Testis (tissue), 2 donors: ENCODE measurements at regions not wholly inside any gene's neighbourhood (a gene's known extent, or its start where the extent isn't known, plus 50 kb on each side); places are given as distances from the start of the nearest gene placed in this dataset.
"Not testable (repeated sequence)": the region's sequence is repeated elsewhere in the genome, so short reads cannot be mapped to it uniquely, and the experiment has no call there.

Experiments used
- POLR2A ChIP-seq: fragments of 450-650 bp; IDR thresholded peaks from one replicate; pipeline ENCODE4 v1.6.1; 2017; ENCODE audit warnings: antibody characterized with exemption, mild to moderate bottlenecking, moderate library complexity
- TF ChIP-seq, protein P1 (sequence below), 3 experiments: fragments of 450-650 bp in 2 of 3; fragments of 200-600 bp in 1 of 3; sonication (generic) in 1 of 3; IDR thresholded peaks; one replicate each; pipeline ENCODE4 v1.5.1; 2016 to 2019; ENCODE audit warnings: antibody characterized with exemption in 3 of 3, mild to moderate bottlenecking in 2 of 3, moderate library complexity in 1 of 3

DNA sequence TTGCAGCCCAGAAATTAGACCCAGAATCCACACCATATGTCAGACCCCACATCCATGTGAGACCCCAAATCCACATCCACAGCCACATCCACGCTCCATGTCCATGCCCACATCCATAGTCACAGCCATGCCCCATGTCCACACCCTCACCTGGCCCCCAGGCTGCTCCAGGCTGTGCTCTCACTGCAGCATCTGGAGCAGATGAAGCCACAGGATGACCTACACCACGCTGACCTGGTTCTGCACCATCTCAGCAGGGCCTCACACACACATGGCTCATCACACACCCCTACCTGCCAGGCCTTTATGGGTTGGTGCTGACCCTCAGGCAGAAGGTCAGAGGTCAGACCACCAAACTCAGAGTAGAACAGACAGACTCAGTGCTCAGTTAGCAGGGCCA is 660.0 kb upstream of the DEFB115 start:
- TF ChIP-seq, protein P1, sequence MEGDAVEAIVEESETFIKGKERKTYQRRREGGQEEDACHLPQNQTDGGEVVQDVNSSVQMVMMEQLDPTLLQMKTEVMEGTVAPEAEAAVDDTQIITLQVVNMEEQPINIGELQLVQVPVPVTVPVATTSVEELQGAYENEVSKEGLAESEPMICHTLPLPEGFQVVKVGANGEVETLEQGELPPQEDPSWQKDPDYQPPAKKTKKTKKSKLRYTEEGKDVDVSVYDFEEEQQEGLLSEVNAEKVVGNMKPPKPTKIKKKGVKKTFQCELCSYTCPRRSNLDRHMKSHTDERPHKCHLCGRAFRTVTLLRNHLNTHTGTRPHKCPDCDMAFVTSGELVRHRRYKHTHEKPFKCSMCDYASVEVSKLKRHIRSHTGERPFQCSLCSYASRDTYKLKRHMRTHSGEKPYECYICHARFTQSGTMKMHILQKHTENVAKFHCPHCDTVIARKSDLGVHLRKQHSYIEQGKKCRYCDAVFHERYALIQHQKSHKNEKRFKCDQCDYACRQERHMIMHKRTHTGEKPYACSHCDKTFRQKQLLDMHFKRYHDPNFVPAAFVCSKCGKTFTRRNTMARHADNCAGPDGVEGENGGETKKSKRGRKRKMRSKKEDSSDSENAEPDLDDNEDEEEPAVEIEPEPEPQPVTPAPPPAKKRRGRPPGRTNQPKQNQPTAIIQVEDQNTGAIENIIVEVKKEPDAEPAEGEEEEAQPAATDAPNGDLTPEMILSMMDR (IDR thresholded peaks at IDR 0.05) = not testable (repeated sequence)
- not testable (repeated sequence) for TF ChIP-seq POLR2A
